K562 (cell line): ENCODE measurements at regions not wholly inside any gene's neighbourhood (a gene's known extent, or its start where the extent isn't known, plus 50 kb on each side); places are given as distances from the start of the nearest gene placed in this dataset.

Experiments used
- ATAC-seq: fragments of 200-7000 bp; cut with Tn5 transposase; 3 replicates; pipeline ENCODE4 v1.9.1; 2020; ENCODE audit warnings: moderate library complexity
- BruUV-seq: library from RNA; stranded (reverse); fragments of 400-500 nt; replicated peaks from 2 replicates; lab custom pipeline; 2021; lab: Mats Ljungman, UMichigan
- CTCF ChIA-PET: fragments of 300-600 bp; formaldehyde crosslinking; extraction: SDS; loops from one replicate; lab custom pipeline; 2021; ENCODE audit warnings: low intra/inter-chr PET ratio; lab: Yijun Ruan, JAX
- POLR2A ChIA-PET: fragments of 300-600, 350-650 bp; sonication (Branson Sonifier 250); formaldehyde crosslinking; extraction: SDS; loops from one replicate; lab custom pipeline; 2021; ENCODE audit warnings: antibody characterized with exemption, inconsistent platforms; lab: Yijun Ruan, JAX
- DNase-seq, 4 experiments: peaks; one replicate each; pipeline versions ENCODE4 v3.0.0 to v3.0.0-alpha.2; 2011 to 2018; ENCODE audit warnings: low spot score in 3 of 4, mixed read lengths in 3 of 4; ENCODE audit errors: extremely low read depth in 1 of 4
- FAIRE-seq: peaks from 2 replicates; lab custom pipeline; 2011; peaks lifted over from hg19 to GRCh38; lab: Jason Lieb, UNC
- H2AFZ ChIP-seq: 2 replicates; pipeline ENCODE4 v1.6.0; 2011; ENCODE audit warnings: low read depth, low read length, control low read depth, inconsistent platforms
- H3K27ac ChIP-seq: fragments of 200-600 bp; 3 replicates; pipeline ENCODE4 v1.8.0; 2011; ENCODE audit warnings: low read depth, mild to moderate bottlenecking, control low read depth, inconsistent platforms, low read length, moderate library complexity, mixed read lengths; ENCODE audit errors: extremely low read depth
- H3K27me3 ChIP-seq, 2 experiments: fragments of 300-600 bp in 1 of 2; 2 replicates in 1 of 2; 3 replicates in 1 of 2; pipeline versions ENCODE4 v1.6.0 to v1.8.0; 2011; ENCODE audit warnings: inconsistent platforms in 2 of 2, low read length in 2 of 2, mild to moderate bottlenecking in 1 of 2, mixed read lengths in 1 of 2, moderate library complexity in 1 of 2; ENCODE audit not compliant: control insufficient read depth in 2 of 2, insufficient read depth in 2 of 2
- H3K36me3 ChIP-seq: fragments of 300-600 bp; 3 replicates; pipeline ENCODE4 v1.8.0; 2011; ENCODE audit warnings: mild to moderate bottlenecking, low read length, inconsistent platforms; ENCODE audit not compliant: control insufficient read depth, insufficient read depth
- H3K4me1 ChIP-seq, 2 experiments: fragments of 200-600 bp in 1 of 2; replicated peaks in 1 of 2; 2 replicates in 1 of 2; 3 replicates in 1 of 2; pipeline versions ENCODE4 v1.5.1 to v1.8.0; 2011; ENCODE audit warnings: inconsistent platforms in 2 of 2, low read length in 2 of 2, mild to moderate bottlenecking in 1 of 2, mixed read lengths in 1 of 2, moderate library complexity in 1 of 2; ENCODE audit not compliant: control insufficient read depth in 2 of 2, insufficient read depth in 2 of 2
- H3K4me2 ChIP-seq: 2 replicates; pipeline ENCODE4 v1.6.1; 2011; ENCODE audit warnings: low read length, control low read depth, inconsistent platforms, mixed read lengths; ENCODE audit not compliant: insufficient read depth
- H3K4me3 ChIP-seq: fragments of 200-600 bp; sonication (generic), shearing (Covaris generic); 2 replicates; pipeline ENCODE4 v1.5.1; 2016; ENCODE audit warnings: control low read depth, inconsistent platforms
- H3K79me2 ChIP-seq: fragments of 200-600 bp; 3 replicates; pipeline ENCODE4 v1.8.0; 2011; ENCODE audit warnings: low read length, inconsistent platforms; ENCODE audit not compliant: control insufficient read depth, insufficient read depth
- H3K9ac ChIP-seq, 2 experiments: 2 replicates each; pipeline versions ENCODE4 v1.6.0 to v1.6.1; 2011; ENCODE audit warnings: low read depth in 2 of 2, low read length in 2 of 2, control low read depth in 1 of 2, inconsistent platforms in 1 of 2, mild to moderate bottlenecking in 1 of 2, mixed read lengths in 1 of 2; ENCODE audit not compliant: insufficient read depth in 1 of 2
- H3K9me1 ChIP-seq: one replicate; pipeline ENCODE4 v1.6.0; 2011; ENCODE audit warnings: inconsistent platforms, mild to moderate bottlenecking, low read length, moderate library complexity; ENCODE audit not compliant: control insufficient read depth, insufficient read depth
- H3K9me3 ChIP-seq: replicated peaks from 2 replicates; pipeline ENCODE4 v1.5.1; 2011; ENCODE audit warnings: low read depth, low read length, inconsistent platforms; ENCODE audit not compliant: control insufficient read depth, insufficient read depth
- H4K20me1 ChIP-seq: replicated peaks from 2 replicates; pipeline ENCODE4 v1.6.1; 2011; ENCODE audit warnings: low read length, inconsistent platforms, mixed read lengths; ENCODE audit not compliant: control insufficient read depth, insufficient read depth
- ARNT ChIP-seq, 2 experiments: fragments of 450-650 bp; IDR thresholded peaks; 2 replicates each; pipeline ENCODE4 v1.6.1; 2016; ENCODE audit warnings: mild to moderate bottlenecking in 1 of 2
- CC2D1A ChIP-seq: fragments of 450-650 bp; IDR thresholded peaks from 2 replicates; pipeline ENCODE4 v1.6.1; 2017; ENCODE audit warnings: mild to moderate bottlenecking
- CEBPG ChIP-seq, 3 experiments: fragments of 200-800 bp in 1 of 3; sonication (Bioruptor generic) in 1 of 3; sonication (generic) in 1 of 3; formaldehyde crosslinking in 1 of 3; IDR thresholded peaks in 2 of 3; conservative IDR thresholded peaks in 1 of 3; 2 replicates each; pipeline versions ENCODE4 v1.6.1 to v1.8.0; 2016 to 2022; ENCODE audit warnings: missing compliant biosample characterization in 2 of 3, missing genetic modification characterization in 2 of 3, mild to moderate bottlenecking in 1 of 3, missing genetic modification reagents in 1 of 3
- GMEB1 ChIP-seq: fragments of 250-450 bp; sonication (Bioruptor Pico); IDR thresholded peaks from 2 replicates; pipeline ENCODE4 v1.4.0; 2020; ENCODE audit warnings: mild to moderate bottlenecking
- KDM2B ChIP-seq: fragments of 250-450 bp; sonication (Bioruptor Pico); IDR thresholded peaks from 2 replicates; pipeline ENCODE4 v1.8.0; 2021; ENCODE audit warnings: mild to moderate bottlenecking, moderate library complexity
- LEF1 ChIP-seq: fragments of 450-650 bp; IDR thresholded peaks from 2 replicates; pipeline ENCODE4 v1.6.1; 2016; ENCODE audit warnings: mild to moderate bottlenecking
- SP2 ChIP-seq: IDR thresholded peaks from 2 replicates; pipeline ENCODE4 v1.6.1; 2011; ENCODE audit warnings: mild to moderate bottlenecking, low read depth, low read length, moderate library complexity; ENCODE audit not compliant: poor library complexity, severe bottlenecking; ENCODE audit errors: extremely low read depth
- SRSF7 ChIP-seq: fragments of 200-400 bp; formaldehyde crosslinking; optimal IDR thresholded peaks from 2 replicates; pipeline ENCODE3; 2017; ENCODE audit warnings: mild to moderate bottlenecking, low read depth, low read length
- THRA ChIP-seq: fragments of 450-650 bp; IDR thresholded peaks from 2 replicates; pipeline ENCODE4 v1.6.1; 2017; ENCODE audit warnings: mild to moderate bottlenecking, moderate library complexity
- ZNF507 ChIP-seq: conservative IDR thresholded peaks from 2 replicates; pipeline ENCODE4 v1.6.1; 2017; ENCODE audit warnings: missing genetic modification characterization, missing compliant biosample characterization
- WGBS: fragments of 100-300 bp; shearing (Covaris generic); methylation state at CpG from one replicate; pipeline ENCODE4 v1.1.6; 2016; ENCODE audit warnings: low coverage, mixed read lengths; ENCODE audit not compliant: insufficient coverage; ENCODE audit errors: missing lambda C conversion rate; 5-methylcytosine and 5-hydroxymethylcytosine counted together
- in situ Hi-C: fragments of 300-500 bp; cut with MboI; formaldehyde crosslinking; loops from 4 replicates; pipeline ENCODE4 v1.15.0; 2018; ENCODE audit warnings: inconsistent platforms, mixed read lengths
- intact Hi-C: fragments of 100-400 bp; cut with micrococcal nuclease; formaldehyde crosslinking; loops from 2 replicates; pipeline ENCODE4 v1.14.2; 2022

GRCh38 chr6:98116455-98116854, 717.9 kb upstream of the POU3F2 start (continued):
- TF ChIP-seq GMEB1 (CRISPR knock-in tag) (no peak), LEF1 (no peak)

DNA sequence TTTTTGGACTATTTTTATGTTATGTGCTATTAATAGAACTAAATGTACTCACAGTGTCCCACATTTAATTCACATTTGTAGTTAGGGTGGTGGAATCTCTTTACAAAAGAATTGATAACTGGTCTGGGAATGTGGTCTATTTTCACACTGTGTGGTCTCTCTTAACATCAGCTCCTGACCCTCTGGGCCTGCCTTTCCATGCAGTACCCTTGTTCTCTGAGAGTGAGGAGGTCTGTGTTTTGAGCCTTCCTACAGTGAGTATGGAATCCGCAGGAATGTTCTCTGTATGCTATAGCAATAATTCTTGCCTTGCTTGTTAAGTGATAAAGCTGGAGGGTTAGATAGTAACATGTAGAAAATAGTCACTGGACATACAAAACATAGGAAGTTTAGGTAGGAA, 717.3 kb upstream of the POU3F2 start:
- 0% methylated on average over 1 of the region's 1 CpG for WGBS
- no TSS peak for BruUV-seq
- DNase-seq (no peak), FAIRE-seq (no peak), ATAC-seq (no peak)
- intact Hi-C loops (no loop called here), in situ Hi-C loops (no loop called here)
- Histone ChIP-seq H3K36me3 (no peaks in the 10 kb centered on the region), H3K27ac (no peak overlapping the region), H3K4me1 (no peaks in the 10 kb centered on the region), H3K27me3 (no peaks in the 10 kb centered on the region), H3K79me2 (no peaks in the 10 kb centered on the region), H2AFZ (no peak overlapping the region), H3K4me2 (no peak overlapping the region), H3K4me3 (no peak overlapping the region), H4K20me1 (no peaks in the 10 kb centered on the region), H3K9me1 (no peaks in the 10 kb centered on the region), H3K9me3 (no peaks in the 10 kb centered on the region), H3K9ac (no peak overlapping the region)
- ChIA-PET POLR2A (interaction anchor here (1.1 kb wide), 1 partner anchor 12 kb away, joined by 3 read pairs; no protein-coding TSS in a partner anchor), CTCF (no interaction called here)
- TF ChIP-seq CEBPG (CRISPR knock-in tag; IDR thresholded peaks at IDR 0.05), result no peak
- no peak for TF ChIP-seq CEBPG (tag; conservative IDR thresholded peaks at IDR 0.05 in 1 of 2, IDR thresholded peaks at IDR 0.05 in 1 of 2)
- TF ChIP-seq KDM2B (CRISPR knock-in tag), result no peak
- TF ChIP-seq SRSF7, result no peak
- TF ChIP-seq THRA, result no peak
- TF ChIP-seq SP2, result no peak
- TF ChIP-seq ARNT (IDR thresholded peaks at IDR 0.05), result no peak
- TF ChIP-seq ZNF507, result no peak
- TF ChIP-seq CC2D1A, result no peak
